Trophoblast cell (in vitro differentiated cells and primary cell): ENCODE measurements at regions not wholly inside any gene's neighbourhood (a gene's known extent, or its start where the extent isn't known, plus 50 kb on each side); places are given as distances from the start of the nearest gene placed in this dataset.

ENCODE experiments used
- DNase-seq, 2 donors: peaks; one replicate each; pipeline ENCODE4 v3.0.0-alpha.2; 2016
- H2AFZ ChIP-seq: 2 replicates; pipeline ENCODE4 v1.6.1; 2013; ENCODE audit warnings: low read length, moderate library complexity, mild to moderate bottlenecking; ENCODE audit not compliant: insufficient read depth, poor library complexity
- H2AK5ac ChIP-seq: 2 replicates; pipeline ENCODE4 v1.6.1; 2013; ENCODE audit warnings: mild to moderate bottlenecking, low read length
- H2BK120ac ChIP-seq: 2 replicates; pipeline ENCODE4 v1.6.1; 2013; ENCODE audit warnings: low read length, mild to moderate bottlenecking, moderate library complexity; ENCODE audit not compliant: insufficient read depth, poor library complexity
- H2BK12ac ChIP-seq: 2 replicates; pipeline ENCODE4 v1.6.1; 2013; ENCODE audit warnings: mild to moderate bottlenecking, low read length, moderate library complexity
- H2BK5ac ChIP-seq: 2 replicates; pipeline ENCODE4 v1.6.1; 2013; ENCODE audit warnings: low read length, low read depth, moderate library complexity, mild to moderate bottlenecking; ENCODE audit not compliant: poor library complexity
- H3K14ac ChIP-seq: 2 replicates; pipeline ENCODE4 v1.6.1; 2013; ENCODE audit warnings: mild to moderate bottlenecking, low read length
- H3K18ac ChIP-seq: 2 replicates; pipeline ENCODE4 v1.6.1; 2013; ENCODE audit warnings: mild to moderate bottlenecking, low read length
- H3K23ac ChIP-seq: 2 replicates; pipeline ENCODE4 v1.6.1; 2013; ENCODE audit warnings: low read length
- H3K27ac ChIP-seq: 2 replicates; pipeline ENCODE4 v1.5.1; 2013; ENCODE audit warnings: low read depth, mild to moderate bottlenecking, inconsistent platforms, low read length, moderate library complexity
- H3K27me3 ChIP-seq: 2 replicates; pipeline ENCODE4 v1.6.1; 2013; ENCODE audit warnings: inconsistent platforms, mild to moderate bottlenecking, low read length, moderate library complexity; ENCODE audit not compliant: insufficient read depth
- H3K36me3 ChIP-seq, 2 experiments: 1 replicate in 1 of 2; 2 replicates in 1 of 2; pipeline ENCODE4 v1.6.1; 2013; ENCODE audit warnings: low read length in 2 of 2, mild to moderate bottlenecking in 2 of 2, moderate library complexity in 1 of 2; ENCODE audit not compliant: insufficient read depth in 2 of 2, control insufficient read depth in 1 of 2
- H3K4ac ChIP-seq: 2 replicates; pipeline ENCODE4 v1.6.1; 2013; ENCODE audit warnings: low read depth, mild to moderate bottlenecking, low read length, moderate library complexity
- H3K4me1 ChIP-seq, 2 experiments: 1 replicate in 1 of 2; 2 replicates in 1 of 2; pipeline ENCODE4 v1.6.1; 2013; ENCODE audit warnings: low read length in 2 of 2, mild to moderate bottlenecking in 2 of 2, moderate library complexity in 1 of 2; ENCODE audit not compliant: insufficient read depth in 2 of 2, control insufficient read depth in 1 of 2
- H3K4me2 ChIP-seq: 2 replicates; pipeline ENCODE4 v1.6.1; 2013; ENCODE audit warnings: inconsistent platforms, mild to moderate bottlenecking, low read length, moderate library complexity
- H3K4me3 ChIP-seq: 2 replicates; pipeline ENCODE4 v1.5.1; 2013; ENCODE audit warnings: mild to moderate bottlenecking, low read depth, low read length, inconsistent platforms
- H3K79me1 ChIP-seq: one replicate; pipeline ENCODE4 v1.6.1; 2013; ENCODE audit warnings: low read length
- H3K79me2 ChIP-seq: 2 replicates; pipeline ENCODE4 v1.6.1; 2013; ENCODE audit warnings: low read length, mild to moderate bottlenecking; ENCODE audit not compliant: control insufficient read depth, insufficient read depth, poor library complexity
- H3K9ac ChIP-seq: 2 replicates; pipeline ENCODE4 v1.6.1; 2013; ENCODE audit warnings: mild to moderate bottlenecking, low read length
- H3K9me3 ChIP-seq: 2 replicates; pipeline ENCODE4 v1.6.1; 2013; ENCODE audit warnings: low read depth, mild to moderate bottlenecking, control low read depth, inconsistent platforms, low read length; ENCODE audit not compliant: insufficient read depth
- H4K12ac ChIP-seq: 2 replicates; pipeline ENCODE4 v1.6.1; 2013; ENCODE audit warnings: low read depth, mild to moderate bottlenecking, low read length, moderate library complexity
- H4K8ac ChIP-seq: 2 replicates; pipeline ENCODE4 v1.6.1; 2013; ENCODE audit warnings: low read depth, mild to moderate bottlenecking, low read length, moderate library complexity
- H4K91ac ChIP-seq: one replicate; pipeline ENCODE4 v1.6.1; 2013; ENCODE audit warnings: low read depth, mild to moderate bottlenecking, low read length, moderate library complexity
- WGBS: extraction: QIAGEN DNeasy Blood & Tissue Kit; methylation state at CpG from one replicate; pipeline ENCODE4 v1.1.7; 2013; ENCODE audit warnings: missing lambda C conversion rate; ENCODE audit not compliant: insufficient read length, insufficient coverage; ENCODE audit errors: extremely low coverage; 5-methylcytosine and 5-hydroxymethylcytosine counted together

DNA sequence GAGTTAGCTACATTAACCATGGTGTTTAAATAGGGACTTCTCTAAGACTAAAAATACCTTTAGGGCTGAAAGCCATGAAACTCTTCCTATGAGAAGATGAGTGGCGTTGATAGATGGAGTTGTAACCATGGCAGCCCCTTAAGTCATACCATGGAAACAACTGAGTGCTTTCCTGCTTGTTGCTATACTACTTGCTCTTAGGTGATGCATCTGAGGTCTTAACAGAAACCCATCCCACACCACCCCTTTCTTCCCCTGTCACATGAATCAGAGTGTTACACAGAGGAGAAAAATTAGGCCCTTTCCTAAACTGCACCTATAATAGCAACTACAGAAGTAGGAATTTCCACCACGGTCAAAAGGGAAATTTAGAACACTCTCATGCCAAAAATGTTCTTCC lies 64.3 kb upstream of the ZC3H12C start:
- H3K27me3 ChIP-seq = no peaks in the 10 kb centered on the region
- WGBS = no CpG with 5 or more reads among the region's 2 CpGs
- H3K4me3 ChIP-seq = no peak overlapping the region
- H3K23ac ChIP-seq = no peak overlapping the region
- no peaks in the 10 kb centered on the region for H3K36me3 ChIP-seq
- no peak overlapping the region for H3K27ac ChIP-seq
- no peak overlapping the region for H2AK5ac ChIP-seq
- no peak overlapping the region for H4K8ac ChIP-seq
- no peak overlapping the region for H2AFZ ChIP-seq
- no peak overlapping the region for H3K18ac ChIP-seq
- H3K79me1 ChIP-seq = no peaks in the 10 kb centered on the region
- H3K14ac ChIP-seq = no peak overlapping the region
- no peaks in the 10 kb centered on the region for H3K9me3 ChIP-seq
- no peak overlapping the region for H4K12ac ChIP-seq
- no peak overlapping the region for H3K9ac ChIP-seq
- H2BK5ac ChIP-seq = no peak overlapping the region
- H2BK120ac ChIP-seq = no peak overlapping the region
- no peak for DNase-seq
- H2BK12ac ChIP-seq = no peak overlapping the region
- no peak overlapping the region for H3K4ac ChIP-seq
- H3K79me2 ChIP-seq = no peaks in the 10 kb centered on the region
- no peak overlapping the region for H3K4me2 ChIP-seq
- no peak overlapping the region for H4K91ac ChIP-seq
- peaks cover 0 to 2% of the 10 kb centered on the region in 2 experiments for H3K4me1 ChIP-seq

DNA sequence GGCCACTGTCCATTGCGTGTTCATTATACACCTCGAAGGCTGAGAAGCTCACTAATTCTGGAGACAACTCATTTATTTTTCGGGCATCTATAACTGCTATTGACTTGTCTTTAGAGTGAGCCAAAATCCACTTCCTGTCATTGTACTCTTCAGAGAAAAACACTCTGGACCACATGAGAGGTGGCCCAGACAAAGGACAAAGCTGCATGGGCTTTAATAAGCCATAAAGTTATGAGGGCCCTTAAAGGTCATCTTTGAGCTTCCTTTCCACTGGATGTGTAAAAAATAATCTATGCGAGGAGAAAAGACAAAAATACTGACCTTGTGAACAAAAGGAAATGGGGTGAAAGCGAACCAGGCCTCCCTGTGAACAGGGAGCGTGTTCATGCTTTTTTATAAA lies 63.5 kb upstream of the ZC3H12C start:
- no peak overlapping the region for H2BK120ac ChIP-seq
- no peak overlapping the region for H2AK5ac ChIP-seq
- WGBS = no CpG with 5 or more reads among the region's 6 CpGs
- no peak overlapping the region for H3K4ac ChIP-seq
- no peaks in the 10 kb centered on the region for H3K27me3 ChIP-seq
- no peak overlapping the region for H2BK5ac ChIP-seq
- H2BK12ac ChIP-seq = no peak overlapping the region
- H3K9me3 ChIP-seq = no peaks in the 10 kb centered on the region
- DNase-seq = no peak
- H4K12ac ChIP-seq = no peak overlapping the region
- no peak overlapping the region for H3K27ac ChIP-seq
- H3K14ac ChIP-seq = no peak overlapping the region
- H3K79me2 ChIP-seq = no peaks in the 10 kb centered on the region
- no peak overlapping the region for H2AFZ ChIP-seq
- no peaks in the 10 kb centered on the region for H3K36me3 ChIP-seq
- H4K91ac ChIP-seq = no peak overlapping the region
- H3K18ac ChIP-seq = no peak overlapping the region
- peaks cover 0 to 2% of the 10 kb centered on the region in 2 experiments for H3K4me1 ChIP-seq
- no peak overlapping the region for H3K4me3 ChIP-seq
- no peak overlapping the region for H3K23ac ChIP-seq
- H3K4me2 ChIP-seq = no peak overlapping the region
- H3K79me1 ChIP-seq = no peaks in the 10 kb centered on the region
- no peak overlapping the region for H3K9ac ChIP-seq
- no peak overlapping the region for H4K8ac ChIP-seq

DNA sequence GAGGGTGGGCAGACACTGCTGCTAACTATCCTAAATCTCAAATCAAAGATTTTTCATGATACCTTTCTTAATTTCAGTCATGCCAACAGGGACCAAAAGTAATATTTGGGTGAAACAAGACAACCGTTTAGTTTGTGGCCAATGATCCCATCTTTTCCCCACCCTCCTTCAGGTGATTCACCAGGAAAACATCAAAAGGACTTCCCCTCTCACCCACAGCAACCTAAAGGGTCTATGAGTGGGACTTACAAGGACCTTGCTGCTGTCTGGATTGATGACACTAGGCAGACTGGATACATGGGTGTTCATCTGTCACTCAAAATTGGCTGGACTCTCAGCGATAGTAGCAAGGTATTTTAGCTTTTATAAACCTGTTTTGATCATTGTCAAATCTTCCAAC lies 62.0 kb upstream of the ZC3H12C start:
- Histone ChIP-seq H3K36me3 (no peaks in the 10 kb centered on the region), H3K4me3 (no peak overlapping the region)

DNA sequence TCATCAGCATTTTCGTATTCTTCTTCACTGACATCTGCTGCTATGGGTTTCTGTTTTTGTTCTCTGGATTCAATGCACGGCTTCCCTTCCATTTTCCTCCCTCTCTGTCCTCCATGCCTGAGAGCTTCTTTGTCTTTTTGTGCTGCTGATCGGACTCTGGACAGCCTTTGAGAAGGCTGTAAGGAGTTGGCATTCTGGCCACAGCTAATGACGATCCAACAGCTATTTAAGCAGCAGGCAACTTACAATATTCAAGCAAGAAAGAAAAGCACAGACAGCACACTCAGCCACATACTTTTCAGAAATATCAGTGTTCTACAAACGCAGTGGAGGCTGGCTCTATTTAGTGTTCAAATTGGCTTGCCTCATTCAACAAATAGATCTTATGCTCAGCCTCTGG lies 60.9 kb upstream of the ZC3H12C start:
- no peak overlapping the region for H2BK12ac ChIP-seq
- peaks cover 0 to 2% of the 10 kb centered on the region in 2 experiments for H3K4me1 ChIP-seq

More for the DNA sequence above, 62.0 kb upstream of the ZC3H12C start:
- no peaks in the 10 kb centered on the region for H3K79me2 ChIP-seq
- H3K27me3 ChIP-seq = no peaks in the 10 kb centered on the region
- H4K12ac ChIP-seq = no peak overlapping the region
- no peak overlapping the region for H3K4me2 ChIP-seq
- no peak overlapping the region for H3K14ac ChIP-seq
- H3K4ac ChIP-seq = no peak overlapping the region
- H2AK5ac ChIP-seq = no peak overlapping the region
- no peak overlapping the region for H2BK5ac ChIP-seq
- no peak overlapping the region for H2AFZ ChIP-seq
- H3K18ac ChIP-seq = no peak overlapping the region
- no peak overlapping the region for H4K91ac ChIP-seq
- H3K4me1 ChIP-seq = peaks cover 0 to 2% of the 10 kb centered on the region in 2 experiments
- no peak overlapping the region for H3K27ac ChIP-seq
- no peak overlapping the region for H2BK12ac ChIP-seq
- no peak for DNase-seq
- no peak overlapping the region for H3K9ac ChIP-seq
- no peak overlapping the region for H3K23ac ChIP-seq
- H3K79me1 ChIP-seq = no peaks in the 10 kb centered on the region
- H2BK120ac ChIP-seq = no peak overlapping the region
- WGBS = no CpG with 5 or more reads among the region's 2 CpGs
- no peaks in the 10 kb centered on the region for H3K9me3 ChIP-seq
- no peak overlapping the region for H4K8ac ChIP-seq

More for the DNA sequence above, 60.9 kb upstream of the ZC3H12C start:
- H3K79me1 ChIP-seq = no peaks in the 10 kb centered on the region
- no peak for DNase-seq
- no peaks in the 10 kb centered on the region for H3K79me2 ChIP-seq
- no peak overlapping the region for H2BK5ac ChIP-seq
- no peak overlapping the region for H3K14ac ChIP-seq
- no peak overlapping the region for H4K8ac ChIP-seq
- no peaks in the 10 kb centered on the region for H3K9me3 ChIP-seq
- H3K23ac ChIP-seq = no peak overlapping the region
- no peaks in the 10 kb centered on the region for H3K36me3 ChIP-seq
- no peak overlapping the region for H3K9ac ChIP-seq
- H3K4me3 ChIP-seq = no peak overlapping the region
- H3K27ac ChIP-seq = no peak overlapping the region
- no peak overlapping the region for H4K12ac ChIP-seq
- no peaks in the 10 kb centered on the region for H3K27me3 ChIP-seq
- H3K4ac ChIP-seq = no peak overlapping the region
- H3K4me2 ChIP-seq = no peak overlapping the region
- H2AK5ac ChIP-seq = no peak overlapping the region
- H4K91ac ChIP-seq = no peak overlapping the region
- no peak overlapping the region for H3K18ac ChIP-seq
- no peak overlapping the region for H2BK120ac ChIP-seq
- WGBS = no CpG with 5 or more reads among the region's 5 CpGs
- H2AFZ ChIP-seq = no peak overlapping the region
